OCI-LY7 (cell line): ENCODE measurements at regions not wholly inside any gene's neighbourhood (a gene's known extent, or its start where the extent isn't known, plus 50 kb on each side); places are given as distances from the start of the nearest gene placed in this dataset.
A peak's percentile ranks its signal among the peaks of the same experiment; 100 is the strongest.

Source experiments
- BruUV-seq: library from RNA; stranded (reverse); fragments of 400-500 nt; replicated peaks from 2 replicates; lab custom pipeline; 2021; lab: Mats Ljungman, UMichigan
- CTCF ChIA-PET: fragments of 300-600 bp; sonication (Branson Sonifier 250); formaldehyde crosslinking; loops from one replicate; lab custom pipeline; 2022; ENCODE audit warnings: antibody characterized with exemption; ENCODE audit not compliant: unreplicated experiment; lab: Charles Lee
- POLR2A ChIA-PET: fragments of 300-600 bp; sonication (Branson Sonifier 250); formaldehyde crosslinking; loops from one replicate; lab custom pipeline; 2022; ENCODE audit warnings: antibody characterized with exemption; lab: Charles Lee
- DNase-seq: peaks from one replicate; pipeline ENCODE4 v3.0.0-alpha.2; 2015; ENCODE audit warnings: low spot score
- H2AFZ ChIP-seq: fragments of 200-600 bp; sonication (generic), shearing (Covaris generic); 2 replicates; pipeline ENCODE4 v1.6.1; 2014; ENCODE audit warnings: mild to moderate bottlenecking, antibody characterized with exemption, low read length, moderate library complexity
- H3K27ac ChIP-seq: fragments of 200-600 bp; sonication (generic); 2 replicates; pipeline ENCODE4 v1.5.1; 2014; ENCODE audit warnings: mixed run types, low read depth, mild to moderate bottlenecking, moderate library complexity, low read length, inconsistent platforms; ENCODE audit not compliant: poor library complexity, severe bottlenecking
- H3K36me3 ChIP-seq: fragments of 200-600 bp; sonication (generic); 2 replicates; pipeline ENCODE4 v1.6.1; 2014; ENCODE audit warnings: mild to moderate bottlenecking, antibody characterized with exemption, low read length, moderate library complexity, mixed read lengths; ENCODE audit not compliant: insufficient read depth
- H3K4me1 ChIP-seq: fragments of 200-600 bp; sonication (generic); 2 replicates; pipeline ENCODE4 v1.5.1; 2014; ENCODE audit warnings: mild to moderate bottlenecking, low read length; ENCODE audit not compliant: insufficient read depth, poor library complexity, severe bottlenecking
- H3K4me2 ChIP-seq: fragments of 200-600 bp; sonication (generic); 2 replicates; pipeline ENCODE4 v1.6.1; 2014; ENCODE audit warnings: mild to moderate bottlenecking, low read length
- H3K4me3 ChIP-seq: fragments of 200-600 bp; sonication (generic); 2 replicates; pipeline ENCODE4 v1.5.1; 2014; ENCODE audit warnings: mild to moderate bottlenecking, low read depth, low read length; ENCODE audit not compliant: poor library complexity, severe bottlenecking
- H3K79me2 ChIP-seq: fragments of 200-600 bp; sonication (generic); 2 replicates; pipeline ENCODE4 v1.6.1; 2016; ENCODE audit warnings: low read depth, mild to moderate bottlenecking, low read length, moderate library complexity, mixed read lengths; ENCODE audit not compliant: insufficient read depth
- H3K9me2 ChIP-seq: fragments of 200-600 bp; sonication (generic); 2 replicates; pipeline ENCODE4 v1.6.1; 2016; ENCODE audit warnings: mild to moderate bottlenecking, low read length, mixed read lengths; ENCODE audit not compliant: insufficient read depth
- H3K9me3 ChIP-seq: fragments of 200-600 bp; sonication (generic); 2 replicates; pipeline ENCODE4 v1.6.1; 2014; ENCODE audit warnings: mild to moderate bottlenecking, mixed run types, low read length, mixed read lengths
- H4K20me1 ChIP-seq: fragments of 200-600 bp; sonication (generic); 2 replicates; pipeline ENCODE4 v1.6.1; 2014; ENCODE audit warnings: mild to moderate bottlenecking, antibody characterized with exemption, low read length, moderate library complexity, mixed read lengths; ENCODE audit not compliant: insufficient read depth
- CTCF ChIP-seq: fragments of 200-600 bp; sonication (generic); conservative IDR thresholded peaks from 2 replicates; pipeline ENCODE4 v1.5.1; 2014; ENCODE audit warnings: mild to moderate bottlenecking, antibody characterized with exemption, low read length, moderate library complexity, mixed read lengths
- EZH2phosphoT487 ChIP-seq: fragments of 200-600 bp; sonication (generic); IDR thresholded peaks from 2 replicates; pipeline ENCODE4 v1.6.1; 2018; ENCODE audit warnings: low read depth, borderline replicate concordance, mild to moderate bottlenecking, mixed run types, antibody characterized with exemption, low read length, moderate library complexity, mixed read lengths
- intact Hi-C: fragments of 100-400 bp; cut with micrococcal nuclease; formaldehyde crosslinking; loops from one replicate; pipeline ENCODE4 v1.10.0; 2022; ENCODE audit not compliant: unreplicated experiment

- intact Hi-C loops = no loop called here
- no peak for DNase-seq
- H3K79me2 ChIP-seq = no peaks in the 10 kb centered on the region
- no peaks in the 10 kb centered on the region for H3K4me1 ChIP-seq
- no peak overlapping the region for H3K4me2 ChIP-seq
- no peak overlapping the region for H3K4me3 ChIP-seq
- ChIA-PET CTCF (no interaction called here), POLR2A (no interaction called here)
- BruUV-seq = no TSS peak
- H4K20me1 ChIP-seq = no peaks in the 10 kb centered on the region
- no peak for TF ChIP-seq CTCF
- TF ChIP-seq EZH2phosphoT487 = no peak
- H3K36me3 ChIP-seq = no peaks in the 10 kb centered on the region
- no peak overlapping the region for H3K27ac ChIP-seq
- no peaks in the 10 kb centered on the region for H3K9me3 ChIP-seq
- no peaks in the 10 kb centered on the region for H3K9me2 ChIP-seq
- H2AFZ ChIP-seq = no peak overlapping the region
Measured at GRCh38 chr3:168260859-168261258, 165.1 kb upstream of the GOLIM4 start.

- H3K27ac ChIP-seq = no peak overlapping the region
- no peak overlapping the region for H2AFZ ChIP-seq
- TF ChIP-seq EZH2phosphoT487 (no peak), CTCF (no peak)
- H3K4me3 ChIP-seq = no peak overlapping the region
- peaks cover 12% of the 10 kb centered on the region for H3K4me1 ChIP-seq
- ChIA-PET POLR2A (interaction anchor here (1.1 to 1.7 kb wide), 4 partner anchors 13 to 40 kb away, joined by 3 to 6 read pairs (median 3); no protein-coding TSS in a partner anchor), CTCF (no interaction called here)
- intact Hi-C loops = no loop called here
- no peaks in the 10 kb centered on the region for H3K9me3 ChIP-seq
- BruUV-seq = no TSS peak
- no peaks in the 10 kb centered on the region for H3K9me2 ChIP-seq
- no peaks in the 10 kb centered on the region for H4K20me1 ChIP-seq
- peak; percentile 10 for DNase-seq
- no peaks in the 10 kb centered on the region for H3K79me2 ChIP-seq
- H3K36me3 ChIP-seq = no peaks in the 10 kb centered on the region
- no peak overlapping the region for H3K4me2 ChIP-seq
Measured at GRCh38 chr3:168251371-168251770, 155.6 kb upstream of the GOLIM4 start.

- peak overlapping the region; percentile 74; the same call in 1 of the 2 replicates for H2AFZ ChIP-seq
- no peaks in the 10 kb centered on the region for H4K20me1 ChIP-seq
- H3K79me2 ChIP-seq = no peaks in the 10 kb centered on the region
- no peaks in the 10 kb centered on the region for H3K9me3 ChIP-seq
- no peaks in the 10 kb centered on the region for H3K36me3 ChIP-seq
- H3K4me1 ChIP-seq = peaks cover 12% of the 10 kb centered on the region
- H3K4me2 ChIP-seq = peak overlapping the region; percentile 62
- H3K9me2 ChIP-seq = no peaks in the 10 kb centered on the region
- DNase-seq = no peak
- ChIA-PET POLR2A (interaction anchor here (1.0 to 1.7 kb wide), 3 partner anchors 12 to 29 kb away, joined by 3 to 6 read pairs (median 3); no protein-coding TSS in a partner anchor), CTCF (no interaction called here)
- no TSS peak for BruUV-seq
- intact Hi-C loops = no loop called here
- TF ChIP-seq CTCF (no peak), EZH2phosphoT487 (no peak)
- peak overlapping the region; percentile 69 for H3K4me3 ChIP-seq
- no peak overlapping the region for H3K27ac ChIP-seq
Measured at GRCh38 chr3:168250415-168250861, 154.7 kb upstream of the GOLIM4 start.
